Eye (tissue), 1 donor: ENCODE measurements at regions not wholly inside any gene's neighbourhood (a gene's known extent, or its start where the extent isn't known, plus 50 kb on each side); places are given as distances from the start of the nearest gene placed in this dataset.

ENCODE experiments used
- DNase-seq: peaks from one replicate; pipeline ENCODE4 v3.0.0-alpha.2; 2015

DNA sequence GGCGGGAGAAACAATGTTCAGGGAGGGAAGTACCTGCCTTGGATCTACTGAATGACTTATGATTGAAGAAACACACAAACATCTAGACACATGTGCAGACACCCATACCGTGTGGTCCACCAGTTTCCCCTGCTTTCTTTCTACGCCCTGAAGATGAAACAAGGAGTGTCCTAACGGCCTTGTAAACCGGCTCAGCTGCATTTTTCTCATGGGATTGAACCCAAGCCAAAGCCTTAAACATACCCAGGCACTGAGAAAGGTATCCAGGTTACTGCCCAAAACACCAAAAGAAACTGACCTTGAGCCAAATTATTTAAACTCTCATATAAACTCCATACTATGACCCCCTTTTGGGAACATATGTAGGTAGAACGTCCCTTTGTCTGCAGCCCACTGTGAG is 630.0 kb upstream of the RGS18 start:
- DNase-seq = no peak

DNA sequence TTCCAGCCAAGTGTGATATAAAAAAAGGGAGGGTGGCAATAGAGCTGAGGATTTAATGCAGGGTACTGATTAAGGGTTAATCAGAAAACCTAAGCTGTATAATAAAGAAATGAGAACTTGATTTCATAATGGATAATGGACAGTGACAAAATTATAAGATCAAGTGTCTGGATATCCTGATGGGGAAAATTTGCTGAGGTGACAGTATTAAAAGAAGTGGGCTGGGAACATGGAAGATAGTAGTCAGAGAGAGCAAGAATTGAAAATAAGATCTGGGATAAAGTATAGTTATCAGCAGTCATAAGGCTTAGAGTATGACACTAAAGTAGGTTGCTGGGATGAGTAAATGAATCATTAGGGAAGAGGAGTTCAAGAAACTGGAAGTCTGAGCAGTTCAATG is 627.3 kb upstream of the RGS18 start:
- no peak for DNase-seq

DNA sequence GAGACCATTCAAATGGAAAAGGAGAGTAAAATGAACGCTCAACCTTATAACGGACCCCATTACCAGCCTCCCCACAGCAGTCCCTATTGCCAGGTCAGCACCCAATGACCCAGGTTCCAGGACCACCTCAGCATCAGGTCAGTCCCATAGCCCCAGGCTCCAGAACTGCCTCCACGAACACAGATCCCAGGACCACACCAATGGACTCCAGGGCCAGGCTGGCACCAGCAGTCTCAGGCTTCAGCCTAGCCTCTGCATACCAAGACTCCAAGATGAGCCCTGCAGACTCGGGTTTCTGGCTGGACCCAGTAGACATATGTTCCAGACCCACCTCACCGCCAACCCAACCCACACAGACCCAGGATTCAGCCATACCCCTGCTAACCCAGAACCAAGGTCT is 625.0 kb upstream of the RGS18 start:
- no peak for DNase-seq

- no peak for DNase-seq
Measured at GRCh38 chr1:191536791-191537429, 621.4 kb upstream of the RGS18 start.

DNA sequence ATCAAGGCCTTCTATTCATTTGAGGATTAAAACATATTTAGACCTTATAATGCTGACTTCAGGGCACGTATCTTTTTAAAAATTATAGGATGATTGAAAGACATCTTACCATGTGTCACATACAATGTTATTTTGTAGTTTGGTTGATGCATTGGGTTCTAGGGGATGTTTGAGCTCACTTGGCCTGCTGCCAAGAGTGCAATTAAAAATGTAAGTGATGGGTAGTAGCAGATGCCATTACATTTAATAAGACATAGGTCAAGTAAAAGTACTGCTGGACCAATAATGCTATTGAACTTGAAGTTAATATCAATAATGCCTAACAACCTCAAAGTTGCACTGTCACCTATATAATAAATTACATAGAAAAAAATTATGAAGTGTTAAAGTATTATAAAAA is 616.5 kb upstream of the RGS18 start:
- DNase-seq = no peak

GRCh38 chr1:191542444-191542843 is 615.8 kb upstream of the RGS18 start:
- DNase-seq = no peak

- no peak for DNase-seq
Measured at GRCh38 chr1:191546803-191547202, 611.5 kb upstream of the RGS18 start.

DNA sequence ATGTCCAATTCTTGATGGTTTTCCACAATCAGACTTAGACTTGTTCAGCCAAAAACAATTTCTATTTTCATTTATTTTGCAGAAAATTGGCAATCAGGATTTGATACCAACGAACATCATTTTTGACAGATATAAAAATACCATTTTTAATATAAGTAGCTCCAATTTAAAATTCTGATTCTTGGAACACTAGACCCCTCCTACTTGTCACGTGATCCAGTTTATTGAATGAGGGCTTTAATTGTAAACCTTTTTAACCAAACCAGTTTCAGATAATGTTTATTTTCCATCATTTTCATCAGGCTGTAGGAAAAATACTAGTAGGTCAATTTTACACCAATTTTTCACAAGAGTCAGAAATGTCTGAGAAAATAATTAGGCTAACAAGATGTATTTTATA is 607.2 kb upstream of the RGS18 start:
- no peak for DNase-seq

DNA sequence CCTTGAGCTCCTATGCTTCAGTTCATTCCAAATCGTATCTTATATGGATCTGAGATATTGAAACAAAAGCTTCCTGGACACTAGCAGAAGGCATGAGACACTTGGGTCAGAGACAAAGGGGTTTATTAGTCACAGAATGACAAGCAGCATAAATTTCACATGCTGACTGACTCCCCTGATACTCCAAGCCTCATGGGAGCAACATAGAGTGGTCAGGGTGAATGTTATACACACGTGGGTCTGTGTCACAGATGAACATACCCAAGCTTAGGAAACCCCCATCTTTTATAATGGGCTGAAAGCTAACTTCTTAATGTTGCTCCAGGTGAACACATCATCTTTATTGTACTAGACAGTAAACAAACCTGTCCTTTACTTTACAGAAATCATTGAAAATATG is 599.9 kb upstream of the RGS18 start:
- DNase-seq = no peak

GRCh38 chr1:191561276-191561675 is 597.0 kb upstream of the RGS18 start:
- no peak for DNase-seq

DNA sequence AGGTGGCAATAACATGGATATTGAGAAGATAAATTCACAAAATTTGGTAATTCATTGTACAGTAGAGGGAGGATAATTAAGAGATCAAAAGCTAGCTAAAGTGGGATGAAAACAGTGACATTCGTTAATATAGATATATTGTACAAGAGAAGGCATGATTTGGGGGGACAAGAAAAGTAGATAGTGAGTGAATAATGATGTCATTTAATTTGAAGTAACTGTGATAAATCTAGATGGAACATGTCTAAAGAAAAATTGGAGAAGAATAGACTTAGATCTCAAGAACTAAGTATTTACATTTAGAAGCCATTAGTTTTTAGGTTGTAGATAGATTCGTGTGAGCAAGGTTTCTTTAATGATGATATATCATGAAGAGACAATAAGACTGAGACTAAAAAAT is 594.0 kb upstream of the RGS18 start:
- no peak for DNase-seq

GRCh38 chr1:191572479-191572878 is 585.8 kb upstream of the RGS18 start:
- no peak for DNase-seq

GRCh38 chr1:191575180-191575579 is 583.1 kb upstream of the RGS18 start:
- DNase-seq = no peak

DNA sequence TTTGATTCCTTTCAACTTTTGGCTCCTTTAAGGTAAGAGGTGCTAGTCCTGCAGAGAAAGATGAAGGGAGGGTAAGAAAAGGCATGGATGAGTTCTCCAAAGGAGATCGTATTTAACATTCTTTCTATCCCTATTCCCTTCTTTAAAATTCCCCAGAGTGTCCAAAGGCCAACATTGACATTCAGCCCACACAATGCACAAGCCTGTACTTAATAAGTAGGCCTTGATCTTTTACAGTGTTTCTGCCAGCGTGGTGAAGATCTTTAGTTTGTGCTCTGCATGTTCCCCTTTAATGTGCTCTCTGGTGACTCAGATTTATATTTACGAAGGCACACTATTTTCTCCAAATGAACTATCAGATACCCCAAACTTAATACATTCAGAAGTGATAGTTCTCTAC is 582.5 kb upstream of the RGS18 start:
- DNase-seq = no peak

GRCh38 chr1:191577213-191577612 is 581.0 kb upstream of the RGS18 start:
- no peak for DNase-seq

DNA sequence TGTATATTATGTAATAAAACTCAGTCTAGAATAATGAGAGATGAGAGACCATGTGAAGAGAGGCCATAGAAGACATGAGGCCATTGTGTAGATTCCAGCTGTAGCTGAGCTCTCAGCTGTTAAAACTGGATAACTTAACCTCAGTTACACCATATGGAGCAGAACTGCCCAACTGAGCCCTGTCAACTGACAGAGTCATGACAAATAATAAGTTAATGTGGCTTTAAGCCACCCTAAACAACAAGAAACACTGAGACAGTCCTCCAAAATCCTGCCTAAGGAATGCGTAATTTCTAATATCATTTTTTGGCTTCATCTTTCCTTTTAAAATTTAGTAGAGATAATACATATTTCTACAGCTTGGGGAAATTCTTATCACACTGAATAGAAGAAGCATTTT is 580.0 kb upstream of the RGS18 start:
- DNase-seq = no peak

GRCh38 chr1:191579019-191579418 is 579.2 kb upstream of the RGS18 start:
- no peak for DNase-seq

GRCh38 chr1:191582169-191582568 is 576.1 kb upstream of the RGS18 start:
- DNase-seq = no peak

GRCh38 chr1:191585095-191585494 is 573.2 kb upstream of the RGS18 start:
- DNase-seq = no peak

GRCh38 chr1:191588905-191589304 is 569.4 kb upstream of the RGS18 start:
- no peak for DNase-seq

- no peak for DNase-seq
Measured at GRCh38 chr1:191589536-191589935, 568.7 kb upstream of the RGS18 start.

GRCh38 chr1:191590578-191590977 is 567.7 kb upstream of the RGS18 start:
- DNase-seq = no peak

GRCh38 chr1:191592039-191592438 is 566.2 kb upstream of the RGS18 start:
- DNase-seq = no peak

- DNase-seq = no peak
Measured at GRCh38 chr1:191592907-191593306, 565.4 kb upstream of the RGS18 start.

DNA sequence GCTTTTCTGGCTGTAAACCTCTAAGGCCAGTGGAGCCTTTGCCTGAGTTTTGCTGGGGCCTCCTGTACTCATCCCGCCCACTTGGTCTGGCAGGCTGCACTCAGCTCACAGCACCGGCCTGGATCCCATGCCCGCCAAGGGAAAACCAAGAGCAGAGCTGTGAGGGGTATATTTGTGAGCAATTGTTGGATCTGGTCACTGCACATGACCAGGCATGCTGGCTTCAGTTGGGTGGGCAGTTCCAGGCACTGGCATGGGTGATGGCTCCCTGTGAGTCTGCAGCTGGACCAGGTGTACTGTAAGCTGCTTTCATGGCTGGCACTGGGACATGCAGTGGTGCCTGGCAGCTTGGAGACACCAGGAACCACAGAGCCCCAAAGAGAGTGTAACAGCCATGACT is 563.1 kb upstream of the RGS18 start:
- no peak for DNase-seq

DNA sequence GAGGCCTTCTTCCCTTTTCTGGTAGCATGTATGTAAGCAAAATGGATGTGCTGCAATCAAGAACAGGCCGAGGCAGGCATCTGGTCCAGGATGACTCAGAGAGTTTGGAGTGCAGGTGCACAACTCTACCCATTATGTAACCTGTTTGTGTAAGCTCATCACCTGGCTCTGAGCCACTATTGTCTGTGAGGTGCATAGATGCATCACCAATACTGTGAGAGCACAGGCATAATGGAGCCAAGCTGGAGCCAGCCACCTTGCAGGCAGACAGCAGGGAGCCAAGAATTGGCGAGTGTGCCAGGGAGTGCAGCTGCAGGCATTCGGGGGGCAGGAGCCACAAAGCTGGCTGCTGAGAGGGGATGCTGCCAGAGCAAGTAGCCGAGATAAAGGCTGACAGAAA is 549.9 kb upstream of the RGS18 start:
- no peak for DNase-seq
